ENCODE measurements at regions not wholly inside any gene's neighbourhood (a gene's known extent, or its start where the extent isn't known, plus 50 kb on each side); places are given as distances from the start of the nearest gene placed in this dataset.
"Not testable (repeated sequence)": the region's sequence is repeated elsewhere in the genome, so short reads cannot be mapped to it uniquely, and the experiment has no call there.

GRCh38 chr2:111482987-111483679, 362.4 kb downstream of the BCL2L11 start:
- not testable (repeated sequence) for DNase-seq

- not testable (repeated sequence) for DNase-seq
Observed at GRCh38 chr2:111484097-111484496, 363.4 kb downstream of the BCL2L11 start.

- not testable (repeated sequence) for DNase-seq
Observed at GRCh38 chr2:111485895-111486294, 365.2 kb downstream of the BCL2L11 start.

GRCh38 chr2:111488451-111488850, 367.7 kb downstream of the BCL2L11 start:
- DNase-seq = not testable (repeated sequence)

- DNase-seq = not testable (repeated sequence)
Observed at GRCh38 chr2:111489460-111489859, 368.7 kb downstream of the BCL2L11 start.

GRCh38 chr2:111491181-111491580, 370.5 kb downstream of the BCL2L11 start:
- DNase-seq = not testable (repeated sequence)

- DNase-seq = not testable (repeated sequence)
Observed at GRCh38 chr2:111491614-111492013, 370.9 kb downstream of the BCL2L11 start.

GRCh38 chr2:111492995-111493719, 372.4 kb downstream of the BCL2L11 start:
- not testable (repeated sequence) for DNase-seq

- DNase-seq = not testable (repeated sequence)
Observed at GRCh38 chr2:111493720-111494078, 373.0 kb downstream of the BCL2L11 start.

- DNase-seq = not testable (repeated sequence)
Observed at GRCh38 chr2:111494288-111494980, 373.7 kb downstream of the BCL2L11 start.

- not testable (repeated sequence) for DNase-seq
Observed at GRCh38 chr2:111494981-111495315, 374.2 kb downstream of the BCL2L11 start.

GRCh38 chr2:111495636-111496035, 374.9 kb downstream of the BCL2L11 start:
- not testable (repeated sequence) for DNase-seq

- not testable (repeated sequence) for DNase-seq
Observed at GRCh38 chr2:111496176-111496575, 375.5 kb downstream of the BCL2L11 start.

GRCh38 chr2:111496860-111497259, 376.1 kb downstream of the BCL2L11 start:
- DNase-seq = not testable (repeated sequence)

GRCh38 chr2:111497270-111497669, 376.6 kb downstream of the BCL2L11 start:
- not testable (repeated sequence) for DNase-seq

GRCh38 chr2:111500536-111501062, 379.9 kb downstream of the BCL2L11 start:
- DNase-seq = not testable (repeated sequence)

- DNase-seq = not testable (repeated sequence)
Observed at GRCh38 chr2:111503844-111504570, 380.0 kb downstream of the ANAPC1 start.

- not testable (repeated sequence) for DNase-seq
Observed at GRCh38 chr2:111504571-111504942, 379.4 kb downstream of the ANAPC1 start.

- DNase-seq = not testable (repeated sequence)
Observed at GRCh38 chr2:111505267-111505666, 378.7 kb downstream of the ANAPC1 start.

GRCh38 chr2:111506936-111507335, 377.1 kb downstream of the ANAPC1 start:
- DNase-seq = not testable (repeated sequence)

GRCh38 chr2:111509225-111509869, 374.6 kb downstream of the ANAPC1 start:
- not testable (repeated sequence) for DNase-seq

GRCh38 chr2:111510384-111510783, 373.6 kb downstream of the ANAPC1 start:
- DNase-seq = not testable (repeated sequence)
